Hepatocyte (in vitro differentiated cells): ENCODE measurements at regions not wholly inside any gene's neighbourhood (a gene's known extent, or its start where the extent isn't known, plus 50 kb on each side); places are given as distances from the start of the nearest gene placed in this dataset.

Experiments used
- CTCF ChIP-seq: fragments of 200-600 bp; sonication (generic); IDR thresholded peaks from 2 replicates; pipeline ENCODE4 v1.5.1; 2016; ENCODE audit warnings: antibody characterized with exemption, mild to moderate bottlenecking; ENCODE audit not compliant: poor library complexity
- EZH2 ChIP-seq: fragments of 200-600 bp; sonication (generic); IDR thresholded peaks from 2 replicates; pipeline ENCODE4 v1.6.1; 2016; ENCODE audit warnings: antibody characterized with exemption, mild to moderate bottlenecking, borderline replicate concordance

GRCh38 chr9:93826905-93827544 lies 128.1 kb downstream of the BARX1 start:
- TF ChIP-seq EZH2 (no peak), CTCF (no peak)
